Caco-2 (cell line): ENCODE measurements at regions not wholly inside any gene's neighbourhood (a gene's known extent, or its start where the extent isn't known, plus 50 kb on each side); places are given as distances from the start of the nearest gene placed in this dataset.

Experiments used
- BruUV-seq: library from RNA; stranded (reverse); fragments of 400-500 nt; replicated peaks from 2 replicates; lab custom pipeline; 2021; lab: Mats Ljungman, UMichigan
- CTCF ChIA-PET: fragments of 300-600 bp; sonication (Branson Sonifier 250); formaldehyde crosslinking; loops from one replicate; lab custom pipeline; 2022; ENCODE audit warnings: antibody characterized with exemption; lab: Charles Lee
- POLR2A ChIA-PET: fragments of 300-600 bp; sonication (Branson Sonifier 250); formaldehyde crosslinking; loops from one replicate; lab custom pipeline; 2022; ENCODE audit warnings: antibody characterized with exemption; lab: Charles Lee
- DNase-seq, 2 experiments: peaks; one replicate each; pipeline versions ENCODE4 v3.0.0 to v3.0.0-alpha.2; 2020 to 2022
- H3K27me3 ChIP-seq: replicated peaks from 2 replicates; pipeline ENCODE4 v1.6.0; 2011; ENCODE audit warnings: low read length; ENCODE audit not compliant: control insufficient read depth, insufficient read depth
- H3K36me3 ChIP-seq: 2 replicates; pipeline ENCODE4 v1.5.1; 2011; ENCODE audit warnings: low read length; ENCODE audit not compliant: control insufficient read depth, insufficient read depth
- H3K4me1 ChIP-seq: fragments of 250-450 bp; sonication (Bioruptor Pico); 2 replicates; pipeline ENCODE4 v1.5.1; 2020; ENCODE audit warnings: mild to moderate bottlenecking
- H3K4me3 ChIP-seq: 2 replicates; pipeline ENCODE4 v1.5.1; 2011; ENCODE audit warnings: low read depth, mild to moderate bottlenecking, control low read depth, low read length
- H3K9me3 ChIP-seq: fragments of 250-450 bp; sonication (Bioruptor Pico); 2 replicates; pipeline ENCODE4 v1.5.1; 2020; ENCODE audit warnings: mild to moderate bottlenecking, moderate library complexity
- H3K27ac Mint-ChIP-seq: one replicate; pipeline ENCODE4 v1.8.0; 2022; ENCODE audit warnings: mixed read lengths; ENCODE audit not compliant: unreplicated experiment
- H3K27me3 Mint-ChIP-seq: one replicate; pipeline ENCODE4 v1.8.0; 2022; ENCODE audit warnings: mixed read lengths; ENCODE audit not compliant: insufficient read depth, unreplicated experiment
- H3K36me3 Mint-ChIP-seq: one replicate; pipeline ENCODE4 v1.8.0; 2022; ENCODE audit warnings: mild to moderate bottlenecking, mixed read lengths; ENCODE audit not compliant: insufficient read depth, unreplicated experiment
- H3K4me1 Mint-ChIP-seq: one replicate; pipeline ENCODE4 v1.8.0; 2022; ENCODE audit warnings: low read depth, mixed read lengths; ENCODE audit not compliant: unreplicated experiment
- H3K4me3 Mint-ChIP-seq: one replicate; pipeline ENCODE4 v1.8.0; 2022; ENCODE audit warnings: mild to moderate bottlenecking, moderate library complexity, mixed read lengths; ENCODE audit not compliant: unreplicated experiment
- H3K9me3 Mint-ChIP-seq: one replicate; pipeline ENCODE4 v1.8.0; 2022; ENCODE audit warnings: mixed read lengths; ENCODE audit not compliant: unreplicated experiment
- CTCF ChIP-seq, 2 experiments: fragments of 200-600 bp in 1 of 2; IDR thresholded peaks; 1 replicate in 1 of 2; 2 replicates in 1 of 2; pipeline versions ENCODE4 v1.5.1 to v1.8.0; 2011 to 2022; ENCODE audit warnings: antibody characterized with exemption in 1 of 2, control low read depth in 1 of 2, inconsistent platforms in 1 of 2, low read depth in 1 of 2, low read length in 1 of 2, mild to moderate bottlenecking in 1 of 2, moderate library complexity in 1 of 2; ENCODE audit not compliant: insufficient read depth in 1 of 2, severe bottlenecking in 1 of 2, unreplicated experiment in 1 of 2
- intact Hi-C: fragments of 100-400 bp; cut with micrococcal nuclease; formaldehyde crosslinking; loops from one replicate; pipeline ENCODE4 v1.10.0; 2022; ENCODE audit not compliant: unreplicated experiment

- ChIA-PET POLR2A (no interaction called here), CTCF (no interaction called here)
- Mint-ChIP-seq H3K4me3 (no peak overlapping the region), H3K4me1 (no peaks in the 10 kb centered on the region), H3K9me3 (peaks cover under 1% of the 10 kb centered on the region), H3K27ac (no peak overlapping the region), H3K36me3 (no peaks in the 10 kb centered on the region), H3K27me3 (peaks cover 26% of the 10 kb centered on the region)
- no TSS peak for BruUV-seq
- intact Hi-C loops: no loop called here
- H3K4me3 ChIP-seq: no peak overlapping the region
- H3K9me3 ChIP-seq: no peaks in the 10 kb centered on the region
- H3K36me3 ChIP-seq: no peaks in the 10 kb centered on the region
- DNase-seq: no peak
- H3K4me1 ChIP-seq: no peaks in the 10 kb centered on the region
- no peaks in the 10 kb centered on the region for H3K27me3 ChIP-seq
- no peak for TF ChIP-seq CTCF (IDR thresholded peaks at IDR 0.05; ENCODE audit: insufficient read depth in 1 of 2, low read depth in 1 of 2, low read length in 1 of 2, severe bottlenecking in 1 of 2, unreplicated experiment in 1 of 2)
Measured at GRCh38 chr19:29015569-29015968, 197.4 kb downstream of the UQCRFS1 start.

DNA sequence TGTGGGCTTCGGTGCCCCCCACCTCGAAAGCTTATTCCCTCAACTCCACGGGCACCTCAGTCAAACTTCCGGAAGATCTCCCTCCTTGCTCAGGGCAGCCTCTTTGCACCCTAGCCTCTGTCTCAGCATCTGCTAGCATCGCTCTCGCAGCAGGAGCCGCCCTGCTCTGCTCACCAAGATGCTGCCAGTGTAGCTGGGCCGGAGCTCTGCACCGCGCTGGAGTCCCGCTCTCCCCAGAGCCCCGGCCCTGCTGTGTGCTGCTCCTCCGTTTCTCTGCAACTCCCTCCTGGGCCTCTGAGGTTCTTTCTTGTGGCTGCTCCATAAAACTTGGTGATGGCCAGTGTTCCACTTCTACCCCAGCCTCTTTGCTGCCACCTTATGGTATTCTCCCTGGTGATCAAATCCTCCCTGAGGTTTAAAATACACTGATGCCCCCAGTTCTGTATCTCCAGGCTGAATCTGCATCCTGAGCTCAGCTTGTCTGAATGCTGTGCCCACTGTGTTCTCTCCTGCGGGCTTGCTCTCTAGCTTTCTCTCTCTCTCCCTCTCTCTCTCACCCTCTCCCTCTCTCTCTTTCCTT is 198.0 kb downstream of the UQCRFS1 start:
- DNase-seq: no peak
- ChIA-PET CTCF (no interaction called here), POLR2A (no interaction called here)

DNA sequence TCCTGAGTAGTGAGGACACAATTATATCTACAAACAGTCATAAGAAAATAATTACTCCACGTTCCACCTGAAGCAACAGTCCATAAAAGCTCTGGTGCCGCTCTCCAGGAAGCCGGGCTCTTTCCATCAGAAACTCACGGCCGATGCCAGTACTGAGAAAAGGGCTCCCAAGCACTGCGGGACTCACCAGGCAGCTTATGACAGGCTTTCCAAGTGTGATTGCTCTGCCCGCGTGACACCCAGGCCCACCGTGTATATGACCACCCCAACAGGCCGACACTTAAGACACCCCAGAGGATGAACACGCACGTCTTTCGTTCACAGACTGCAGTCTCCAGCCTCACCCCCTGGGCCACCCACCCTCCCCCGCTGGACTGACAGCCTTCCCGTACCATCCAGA is 199.0 kb downstream of the UQCRFS1 start:
- H3K4me3 Mint-ChIP-seq: no peak overlapping the region
- POLR2A ChIA-PET: no interaction called here
- H3K9me3 ChIP-seq: no peaks in the 10 kb centered on the region
- H3K36me3 Mint-ChIP-seq: no peaks in the 10 kb centered on the region
- no peak overlapping the region for H3K4me3 ChIP-seq
- CTCF ChIA-PET: no interaction called here
- no peaks in the 10 kb centered on the region for H3K4me1 ChIP-seq
- H3K4me1 Mint-ChIP-seq: no peaks in the 10 kb centered on the region
- H3K27me3 Mint-ChIP-seq: peaks cover 28% of the 10 kb centered on the region
- H3K9me3 Mint-ChIP-seq: peaks cover 16% of the 10 kb centered on the region
- no peaks in the 10 kb centered on the region for H3K36me3 ChIP-seq
- intact Hi-C loops: no loop called here
- no peak for TF ChIP-seq CTCF (IDR thresholded peaks at IDR 0.05; ENCODE audit: insufficient read depth in 1 of 2, low read depth in 1 of 2, low read length in 1 of 2, severe bottlenecking in 1 of 2, unreplicated experiment in 1 of 2)
- no TSS peak for BruUV-seq
- DNase-seq: no peak
- H3K27me3 ChIP-seq: no peaks in the 10 kb centered on the region
- H3K27ac Mint-ChIP-seq: no peak overlapping the region

More for the DNA sequence above, 198.0 kb downstream of the UQCRFS1 start:
- Histone ChIP-seq H3K27me3 (no peaks in the 10 kb centered on the region), H3K4me3 (no peak overlapping the region), H3K36me3 (no peaks in the 10 kb centered on the region), H3K4me1 (no peaks in the 10 kb centered on the region), H3K9me3 (no peaks in the 10 kb centered on the region)
- BruUV-seq: no TSS peak
- no peak overlapping the region for H3K27ac Mint-ChIP-seq
- H3K9me3 Mint-ChIP-seq: peaks cover 6% of the 10 kb centered on the region
- H3K27me3 Mint-ChIP-seq: peaks cover 26% of the 10 kb centered on the region
- H3K36me3 Mint-ChIP-seq: no peaks in the 10 kb centered on the region
- intact Hi-C loops: no loop called here
- no peaks in the 10 kb centered on the region for H3K4me1 Mint-ChIP-seq
- H3K4me3 Mint-ChIP-seq: no peak overlapping the region
- no peak for TF ChIP-seq CTCF (IDR thresholded peaks at IDR 0.05; ENCODE audit: insufficient read depth in 1 of 2, low read depth in 1 of 2, low read length in 1 of 2, severe bottlenecking in 1 of 2, unreplicated experiment in 1 of 2)
